GM23338 (cell line): ENCODE measurements at regions not wholly inside any gene's neighbourhood (a gene's known extent, or its start where the extent isn't known, plus 50 kb on each side); places are given as distances from the start of the nearest gene placed in this dataset.

ENCODE experiments used
- ATAC-seq: fragments of 200-7000 bp; cut with Tn5 transposase; 3 replicates; pipeline ENCODE4 v1.9.1; 2020
- DNase-seq: peaks from one replicate; pipeline ENCODE4 v3.0.0-alpha.2; 2015; ENCODE audit warnings: low spot score
- H2AFZ ChIP-seq: fragments of 200-600 bp; sonication (generic); 2 replicates; pipeline ENCODE4 v1.8.0; 2016; ENCODE audit warnings: antibody characterized with exemption, mild to moderate bottlenecking, moderate library complexity
- H3F3A ChIP-seq: fragments of 200-600 bp; sonication (generic); replicated peaks from 2 replicates; pipeline ENCODE4 v1.8.0; 2017; ENCODE audit warnings: antibody characterized with exemption, mixed run types, low read depth
- H3K27ac ChIP-seq: fragments of 200-600 bp; sonication (generic); 2 replicates; pipeline ENCODE4 v1.6.1; 2016; ENCODE audit warnings: low read depth
- H3K27me3 ChIP-seq: fragments of 200-600 bp; sonication (generic); 2 replicates; pipeline ENCODE4 v1.8.0; 2016; ENCODE audit warnings: mild to moderate bottlenecking, mixed run types, moderate library complexity; ENCODE audit not compliant: insufficient read depth
- H3K36me3 ChIP-seq: fragments of 200-600 bp; sonication (generic); 2 replicates; pipeline ENCODE4 v1.8.0; 2016; ENCODE audit warnings: mild to moderate bottlenecking; ENCODE audit not compliant: insufficient read depth
- H3K4me1 ChIP-seq: fragments of 200-600 bp; sonication (generic); 2 replicates; pipeline ENCODE4 v1.8.0; 2016; ENCODE audit warnings: mild to moderate bottlenecking, moderate library complexity; ENCODE audit not compliant: insufficient read depth
- H3K4me2 ChIP-seq: fragments of 200-600 bp; sonication (generic); 2 replicates; pipeline ENCODE4 v1.7.1; 2017; ENCODE audit warnings: mixed run types
- H3K4me3 ChIP-seq: fragments of 200-600 bp; sonication (generic); 2 replicates; pipeline ENCODE4 v1.6.1; 2016; ENCODE audit warnings: mixed run types
- H3K79me2 ChIP-seq: fragments of 200-600 bp; sonication (generic); replicated peaks from 2 replicates; pipeline ENCODE4 v1.8.0; 2017; ENCODE audit warnings: mild to moderate bottlenecking; ENCODE audit not compliant: insufficient read depth
- H3K9me2 ChIP-seq: fragments of 200-600 bp; sonication (generic); 2 replicates; pipeline ENCODE4 v1.8.0; 2017; ENCODE audit not compliant: insufficient read depth
- H4K20me1 ChIP-seq: fragments of 200-600 bp; sonication (generic); replicated peaks from 2 replicates; pipeline ENCODE4 v1.8.0; 2017; ENCODE audit warnings: mild to moderate bottlenecking; ENCODE audit not compliant: insufficient read depth
- H3K27ac Mint-ChIP-seq: 2 replicates; pipeline ENCODE4 v1.8.0; 2020; ENCODE audit warnings: inconsistent platforms, mild to moderate bottlenecking, moderate library complexity, mixed read lengths
- H3K27me3 Mint-ChIP-seq: 3 replicates; pipeline ENCODE4 v1.8.0; 2022; ENCODE audit warnings: low read depth, mild to moderate bottlenecking, moderate library complexity, mixed read lengths, inconsistent platforms; ENCODE audit not compliant: insufficient read depth, poor library complexity
- H3K36me3 Mint-ChIP-seq: 3 replicates; pipeline ENCODE4 v1.8.0; 2021; ENCODE audit warnings: low read depth, mild to moderate bottlenecking, inconsistent platforms, moderate library complexity, mixed read lengths
- H3K4me1 Mint-ChIP-seq: 3 replicates; pipeline ENCODE4 v1.8.0; 2020; ENCODE audit warnings: mild to moderate bottlenecking, inconsistent platforms, mixed read lengths
- H3K4me3 Mint-ChIP-seq: 3 replicates; pipeline ENCODE4 v1.8.0; 2021; ENCODE audit warnings: moderate library complexity, mild to moderate bottlenecking, inconsistent platforms, mixed read lengths
- H3K9me3 Mint-ChIP-seq: 3 replicates; pipeline ENCODE4 v1.8.0; 2020; ENCODE audit warnings: moderate library complexity, mild to moderate bottlenecking, inconsistent platforms, mixed read lengths
- CREB1 ChIP-seq: fragments of 250-450 bp; sonication (Bioruptor Pico); IDR thresholded peaks from 2 replicates; pipeline ENCODE4 v1.5.0; 2020; ENCODE audit warnings: low read depth, mild to moderate bottlenecking, moderate library complexity
- EZH2 ChIP-seq: fragments of 200-600 bp; sonication (generic); IDR thresholded peaks from one replicate; pipeline ENCODE4 v1.8.0; 2017; ENCODE audit warnings: antibody characterized with exemption, mild to moderate bottlenecking, low read depth; ENCODE audit not compliant: unreplicated experiment
- EZH2phosphoT487 ChIP-seq: fragments of 200-600 bp; sonication (generic); IDR thresholded peaks from one replicate; pipeline ENCODE4 v1.8.1; 2018; ENCODE audit warnings: antibody characterized with exemption; ENCODE audit not compliant: unreplicated experiment
- JUNB ChIP-seq: IDR thresholded peaks from one replicate; pipeline ENCODE4 v1.6.1; 2016; ENCODE audit warnings: antibody characterized with exemption; ENCODE audit not compliant: unreplicated experiment
- NANOG ChIP-seq: IDR thresholded peaks from 2 replicates; pipeline ENCODE4 v1.6.1; 2016; ENCODE audit warnings: antibody characterized with exemption, borderline replicate concordance
- POLR2AphosphoS5 ChIP-seq: IDR thresholded peaks from 2 replicates; pipeline ENCODE4 v1.6.1; 2016; ENCODE audit warnings: antibody characterized with exemption, low read depth
- REST ChIP-seq: IDR thresholded peaks from one replicate; pipeline ENCODE4 v1.6.1; 2018; ENCODE audit warnings: antibody characterized with exemption; ENCODE audit not compliant: unreplicated experiment
- STAT1 ChIP-seq: IDR thresholded peaks from one replicate; pipeline ENCODE4 v1.6.1; 2016; ENCODE audit warnings: antibody characterized with exemption; ENCODE audit not compliant: unreplicated experiment
- ZNF114 ChIP-seq: fragments of 250-450 bp; sonication (Bioruptor Pico); IDR thresholded peaks from 2 replicates; pipeline ENCODE4 v1.5.0; 2020; ENCODE audit warnings: mild to moderate bottlenecking, moderate library complexity
- ZNF331 ChIP-seq: fragments of 250-450 bp; sonication (Bioruptor Pico); IDR thresholded peaks from 2 replicates; pipeline ENCODE4 v1.5.0; 2020; ENCODE audit warnings: low read depth, mild to moderate bottlenecking, moderate library complexity
- TF ChIP-seq, protein P1 (sequence below): IDR thresholded peaks from 2 replicates; pipeline ENCODE4 v1.6.1; 2016; ENCODE audit warnings: antibody characterized with exemption
- TF ChIP-seq, protein P2 (sequence below): fragments of 250-450 bp; sonication (Bioruptor Pico); IDR thresholded peaks from 2 replicates; pipeline ENCODE4 v1.5.0; 2020; ENCODE audit warnings: mild to moderate bottlenecking, moderate library complexity
- TF ChIP-seq, protein P3 (sequence below), 2 experiments: fragments of 200-600 bp in 1 of 2; sonication (generic) in 1 of 2; conservative IDR thresholded peaks; 2 replicates each; pipeline versions ENCODE4 v1.5.1 to v1.6.1; 2016 to 2017; ENCODE audit warnings: antibody characterized with exemption in 2 of 2, low read depth in 2 of 2, mild to moderate bottlenecking in 2 of 2, moderate library complexity in 1 of 2

DNA sequence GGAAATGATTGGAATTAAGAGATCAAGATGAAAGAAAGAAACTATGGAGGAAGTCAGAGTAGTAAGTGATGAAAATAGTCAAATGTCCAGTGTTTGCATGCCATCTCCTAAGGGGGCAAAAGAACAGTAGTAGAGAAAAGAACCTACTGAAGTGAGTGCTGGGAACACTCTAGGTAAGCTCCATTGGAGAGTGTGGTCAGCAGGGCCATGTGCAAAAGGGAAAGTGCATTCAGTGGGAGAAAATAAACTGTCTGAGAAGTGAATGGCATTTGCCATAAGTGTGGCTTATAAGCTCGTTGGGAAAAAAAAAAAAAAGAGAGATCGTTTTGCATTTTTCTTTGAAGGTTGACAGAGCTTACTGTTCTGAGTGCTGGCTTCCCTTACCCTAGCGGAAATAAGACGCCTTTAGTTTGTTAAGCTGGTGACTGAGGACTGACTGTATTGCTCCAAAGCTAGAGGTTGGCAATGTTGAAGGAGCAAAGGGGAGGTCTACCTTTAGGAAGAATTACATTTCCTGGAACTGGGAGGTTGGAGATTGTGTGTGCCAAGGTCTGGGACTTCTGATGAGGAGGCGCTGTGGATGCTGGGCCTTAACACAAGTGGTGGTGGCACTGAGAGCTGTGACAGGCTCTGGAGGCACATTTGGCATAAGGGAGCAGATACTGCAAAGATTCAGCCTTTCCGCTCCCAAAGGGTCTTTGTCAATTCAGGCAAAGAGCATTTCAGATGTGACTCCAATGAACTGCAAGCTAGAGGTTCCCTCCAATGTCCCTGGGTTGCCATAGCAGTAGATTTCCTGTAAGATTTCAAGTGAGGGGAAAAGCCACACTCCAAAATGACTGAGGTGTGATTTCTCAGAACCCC is 287.8 kb upstream of the SATB1 start:
- H3K36me3 ChIP-seq: no peaks in the 10 kb centered on the region
- H3K4me3 ChIP-seq: no peak overlapping the region
- H3K4me2 ChIP-seq: no peak overlapping the region
- H3K27me3 ChIP-seq: no peaks in the 10 kb centered on the region
- H3K27ac ChIP-seq: no peak overlapping the region
- H3K4me1 Mint-ChIP-seq: no peaks in the 10 kb centered on the region
- peaks cover 17% of the 10 kb centered on the region for H3K9me2 ChIP-seq
- H2AFZ ChIP-seq: no peak overlapping the region; the same call in 1 of the 2 replicates
- H3K4me3 Mint-ChIP-seq: no peak overlapping the region
- DNase-seq (no peak), ATAC-seq (no peak)
- no peaks in the 10 kb centered on the region for H3K27me3 Mint-ChIP-seq
- no peaks in the 10 kb centered on the region for H4K20me1 ChIP-seq
- TF ChIP-seq, protein P1, sequence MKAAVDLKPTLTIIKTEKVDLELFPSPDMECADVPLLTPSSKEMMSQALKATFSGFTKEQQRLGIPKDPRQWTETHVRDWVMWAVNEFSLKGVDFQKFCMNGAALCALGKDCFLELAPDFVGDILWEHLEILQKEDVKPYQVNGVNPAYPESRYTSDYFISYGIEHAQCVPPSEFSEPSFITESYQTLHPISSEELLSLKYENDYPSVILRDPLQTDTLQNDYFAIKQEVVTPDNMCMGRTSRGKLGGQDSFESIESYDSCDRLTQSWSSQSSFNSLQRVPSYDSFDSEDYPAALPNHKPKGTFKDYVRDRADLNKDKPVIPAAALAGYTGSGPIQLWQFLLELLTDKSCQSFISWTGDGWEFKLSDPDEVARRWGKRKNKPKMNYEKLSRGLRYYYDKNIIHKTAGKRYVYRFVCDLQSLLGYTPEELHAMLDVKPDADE: no peak
- TF ChIP-seq JUNB (no peak), NANOG (no peak), ZNF114 (CRISPR knock-in tag) (no peak), ZNF331 (CRISPR knock-in tag) (no peak), CREB1 (CRISPR knock-in tag) (no peak), POLR2AphosphoS5 (no peak), EZH2 (no peak), STAT1 (no peak), EZH2phosphoT487 (no peak), REST (no peak)
- TF ChIP-seq, protein P2, sequence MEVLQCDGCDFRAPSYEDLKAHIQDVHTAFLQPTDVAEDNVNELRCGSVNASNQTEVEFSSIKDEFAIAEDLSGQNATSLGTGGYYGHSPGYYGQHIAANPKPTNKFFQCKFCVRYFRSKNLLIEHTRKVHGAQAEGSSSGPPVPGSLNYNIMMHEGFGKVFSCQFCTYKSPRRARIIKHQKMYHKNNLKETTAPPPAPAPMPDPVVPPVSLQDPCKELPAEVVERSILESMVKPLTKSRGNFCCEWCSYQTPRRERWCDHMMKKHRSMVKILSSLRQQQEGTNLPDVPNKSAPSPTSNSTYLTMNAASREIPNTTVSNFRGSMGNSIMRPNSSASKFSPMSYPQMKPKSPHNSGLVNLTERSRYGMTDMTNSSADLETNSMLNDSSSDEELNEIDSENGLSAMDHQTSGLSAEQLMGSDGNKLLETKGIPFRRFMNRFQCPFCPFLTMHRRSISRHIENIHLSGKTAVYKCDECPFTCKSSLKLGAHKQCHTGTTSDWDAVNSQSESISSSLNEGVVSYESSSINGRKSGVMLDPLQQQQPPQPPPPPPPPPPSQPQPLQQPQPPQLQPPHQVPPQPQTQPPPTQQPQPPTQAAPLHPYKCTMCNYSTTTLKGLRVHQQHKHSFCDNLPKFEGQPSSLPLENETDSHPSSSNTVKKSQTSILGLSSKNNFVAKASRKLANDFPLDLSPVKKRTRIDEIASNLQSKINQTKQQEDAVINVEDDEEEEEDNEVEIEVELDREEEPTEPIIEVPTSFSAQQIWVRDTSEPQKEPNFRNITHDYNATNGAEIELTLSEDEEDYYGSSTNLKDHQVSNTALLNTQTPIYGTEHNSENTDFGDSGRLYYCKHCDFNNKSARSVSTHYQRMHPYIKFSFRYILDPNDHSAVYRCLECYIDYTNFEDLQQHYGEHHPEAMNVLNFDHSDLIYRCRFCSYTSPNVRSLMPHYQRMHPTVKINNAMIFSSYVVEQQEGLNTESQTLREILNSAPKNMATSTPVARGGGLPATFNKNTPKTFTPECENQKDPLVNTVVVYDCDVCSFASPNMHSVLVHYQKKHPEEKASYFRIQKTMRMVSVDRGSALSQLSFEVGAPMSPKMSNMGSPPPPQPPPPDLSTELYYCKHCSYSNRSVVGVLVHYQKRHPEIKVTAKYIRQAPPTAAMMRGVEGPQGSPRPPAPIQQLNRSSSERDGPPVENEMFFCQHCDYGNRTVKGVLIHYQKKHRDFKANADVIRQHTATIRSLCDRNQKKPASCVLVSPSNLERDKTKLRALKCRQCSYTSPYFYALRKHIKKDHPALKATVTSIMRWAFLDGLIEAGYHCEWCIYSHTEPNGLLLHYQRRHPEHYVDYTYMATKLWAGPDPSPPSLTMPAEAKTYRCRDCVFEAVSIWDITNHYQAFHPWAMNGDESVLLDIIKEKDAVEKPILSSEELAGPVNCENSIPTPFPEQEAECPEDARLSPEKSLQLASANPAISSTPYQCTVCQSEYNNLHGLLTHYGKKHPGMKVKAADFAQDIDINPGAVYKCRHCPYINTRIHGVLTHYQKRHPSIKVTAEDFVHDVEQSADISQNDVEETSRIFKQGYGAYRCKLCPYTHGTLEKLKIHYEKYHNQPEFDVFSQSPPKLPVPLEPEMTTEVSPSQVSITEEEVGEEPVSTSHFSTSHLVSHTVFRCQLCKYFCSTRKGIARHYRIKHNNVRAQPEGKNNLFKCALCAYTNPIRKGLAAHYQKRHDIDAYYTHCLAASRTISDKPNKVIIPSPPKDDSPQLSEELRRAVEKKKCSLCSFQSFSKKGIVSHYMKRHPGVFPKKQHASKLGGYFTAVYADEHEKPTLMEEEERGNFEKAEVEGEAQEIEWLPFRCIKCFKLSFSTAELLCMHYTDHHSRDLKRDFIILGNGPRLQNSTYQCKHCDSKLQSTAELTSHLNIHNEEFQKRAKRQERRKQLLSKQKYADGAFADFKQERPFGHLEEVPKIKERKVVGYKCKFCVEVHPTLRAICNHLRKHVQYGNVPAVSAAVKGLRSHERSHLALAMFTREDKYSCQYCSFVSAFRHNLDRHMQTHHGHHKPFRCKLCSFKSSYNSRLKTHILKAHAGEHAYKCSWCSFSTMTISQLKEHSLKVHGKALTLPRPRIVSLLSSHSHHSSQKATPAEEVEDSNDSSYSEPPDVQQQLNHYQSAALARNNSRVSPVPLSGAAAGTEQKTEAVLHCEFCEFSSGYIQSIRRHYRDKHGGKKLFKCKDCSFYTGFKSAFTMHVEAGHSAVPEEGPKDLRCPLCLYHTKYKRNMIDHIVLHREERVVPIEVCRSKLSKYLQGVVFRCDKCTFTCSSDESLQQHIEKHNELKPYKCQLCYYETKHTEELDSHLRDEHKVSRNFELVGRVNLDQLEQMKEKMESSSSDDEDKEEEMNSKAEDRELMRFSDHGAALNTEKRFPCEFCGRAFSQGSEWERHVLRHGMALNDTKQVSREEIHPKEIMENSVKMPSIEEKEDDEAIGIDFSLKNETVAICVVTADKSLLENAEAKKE (CRISPR knock-in tag): no peak
- TF ChIP-seq, protein P3, sequence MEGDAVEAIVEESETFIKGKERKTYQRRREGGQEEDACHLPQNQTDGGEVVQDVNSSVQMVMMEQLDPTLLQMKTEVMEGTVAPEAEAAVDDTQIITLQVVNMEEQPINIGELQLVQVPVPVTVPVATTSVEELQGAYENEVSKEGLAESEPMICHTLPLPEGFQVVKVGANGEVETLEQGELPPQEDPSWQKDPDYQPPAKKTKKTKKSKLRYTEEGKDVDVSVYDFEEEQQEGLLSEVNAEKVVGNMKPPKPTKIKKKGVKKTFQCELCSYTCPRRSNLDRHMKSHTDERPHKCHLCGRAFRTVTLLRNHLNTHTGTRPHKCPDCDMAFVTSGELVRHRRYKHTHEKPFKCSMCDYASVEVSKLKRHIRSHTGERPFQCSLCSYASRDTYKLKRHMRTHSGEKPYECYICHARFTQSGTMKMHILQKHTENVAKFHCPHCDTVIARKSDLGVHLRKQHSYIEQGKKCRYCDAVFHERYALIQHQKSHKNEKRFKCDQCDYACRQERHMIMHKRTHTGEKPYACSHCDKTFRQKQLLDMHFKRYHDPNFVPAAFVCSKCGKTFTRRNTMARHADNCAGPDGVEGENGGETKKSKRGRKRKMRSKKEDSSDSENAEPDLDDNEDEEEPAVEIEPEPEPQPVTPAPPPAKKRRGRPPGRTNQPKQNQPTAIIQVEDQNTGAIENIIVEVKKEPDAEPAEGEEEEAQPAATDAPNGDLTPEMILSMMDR (conservative IDR thresholded peaks at IDR 0.05; ENCODE audit: low read depth in 2 of 2): no peak
- H3K36me3 Mint-ChIP-seq: no peaks in the 10 kb centered on the region
- H3K9me3 Mint-ChIP-seq: no peaks in the 10 kb centered on the region
- no peaks in the 10 kb centered on the region for H3F3A ChIP-seq
- no peaks in the 10 kb centered on the region for H3K79me2 ChIP-seq
- 0 out of 2 replicates have a peak overlapping the region, but pooled peaks have one; percentile 9 for H3K27ac Mint-ChIP-seq
- H3K4me1 ChIP-seq: no peaks in the 10 kb centered on the region; the same call in 1 of the 2 replicates
